ENCODE measurements at regions not wholly inside any gene's neighbourhood (a gene's known extent, or its start where the extent isn't known, plus 50 kb on each side); places are given as distances from the start of the nearest gene placed in this dataset.

DNA sequence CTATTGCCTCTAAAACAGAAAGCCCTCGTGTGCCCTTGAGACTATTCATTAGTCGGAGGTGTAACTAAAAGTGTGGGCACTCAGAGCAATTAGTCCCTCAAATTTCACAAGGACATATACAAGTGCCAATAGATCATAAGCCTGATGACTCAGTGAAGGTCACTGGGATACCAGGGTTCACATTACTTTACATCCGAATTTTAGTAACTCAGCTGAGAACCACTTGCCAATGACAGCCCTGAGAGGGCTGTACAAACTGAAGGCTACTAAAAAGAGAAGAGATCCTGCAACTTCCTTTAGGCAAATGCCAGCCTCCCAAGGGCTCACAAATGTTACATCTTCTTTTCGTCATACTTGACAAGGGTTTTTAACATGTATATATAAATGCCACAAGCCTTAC is 369.6 kb downstream of the TENT5A start:
- Histone ChIP-seq H4K20me1 (ENCODE audit: insufficient read depth) (no peaks in the 10 kb centered on the region), H3K4me3 (ENCODE audit: low read length) (no peak overlapping the region), H3K9ac (ENCODE audit: low read length) (no peak overlapping the region), H2AFZ (ENCODE audit: low read depth, low read length) (no peak overlapping the region), H3K9me3 (ENCODE audit: low read length) (no peaks in the 10 kb centered on the region), H3F3A (ENCODE audit: insufficient read depth, low read length, poor library complexity, severe bottlenecking) (no peaks in the 10 kb centered on the region), H3K36me3 (ENCODE audit: insufficient read depth, low read length) (no peaks in the 10 kb centered on the region), H3K79me2 (replicated peaks; ENCODE audit: insufficient read depth, low read length) (no peaks in the 10 kb centered on the region), H3K27ac (ENCODE audit: low read length) (no peak overlapping the region), H3K9me2 (ENCODE audit: insufficient read depth, low read length) (no peaks in the 10 kb centered on the region), H3K4me2 (ENCODE audit: low read length) (no peak overlapping the region), H3K27me3 (ENCODE audit: insufficient read depth, low read depth, low read length) (no peaks in the 10 kb centered on the region)
- no peak for TF ChIP-seq SMC3 (conservative IDR thresholded peaks at IDR 0.05; ENCODE audit: poor library complexity)
- TF ChIP-seq TAF1 (IDR thresholded peaks at IDR 0.05; ENCODE audit: low read depth): no peak

DNA sequence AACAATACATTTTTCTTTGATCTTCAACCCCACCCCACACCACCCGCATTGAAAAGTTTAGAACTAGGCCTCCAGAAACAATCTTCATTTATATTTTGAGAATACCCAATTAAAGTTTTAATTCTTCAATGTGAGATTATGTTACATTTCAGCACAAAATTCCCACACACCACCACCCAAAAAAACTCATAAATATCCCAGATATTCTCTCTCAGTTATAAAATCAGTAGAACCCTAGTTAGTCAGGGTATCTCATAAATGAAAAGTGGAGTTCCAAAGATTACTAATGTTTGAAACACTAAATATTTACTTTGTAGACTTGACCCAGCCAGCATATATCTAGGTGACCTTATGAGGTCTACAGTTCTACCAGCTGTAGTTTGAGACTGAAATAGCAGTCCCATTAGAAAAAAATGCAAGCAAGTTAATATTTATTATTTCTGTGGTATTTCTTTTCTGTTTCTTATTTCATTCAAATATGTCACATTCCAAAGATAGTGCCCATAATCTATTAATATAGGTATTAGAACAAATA is 371.0 kb downstream of the TENT5A start:
- TF ChIP-seq RAD21 (conservative IDR thresholded peaks at IDR 0.05) (no peak), EZH2 (IDR thresholded peaks at IDR 0.05; ENCODE audit: borderline replicate concordance, insufficient read depth, low read length, poor library complexity, severe bottlenecking) (no peak), TAF1 (IDR thresholded peaks at IDR 0.05; ENCODE audit: low read depth) (no peak), MXI1 (conservative IDR thresholded peaks at IDR 0.05; ENCODE audit: poor library complexity, severe bottlenecking) (no peak), EP300 (conservative IDR thresholded peaks at IDR 0.05; ENCODE audit: poor library complexity, severe bottlenecking) (no peak), SMC3 (conservative IDR thresholded peaks at IDR 0.05; ENCODE audit: poor library complexity) (no peak), POLR2AphosphoS5 (IDR thresholded peaks at IDR 0.05) (no peak)
- TF ChIP-seq, protein P1, sequence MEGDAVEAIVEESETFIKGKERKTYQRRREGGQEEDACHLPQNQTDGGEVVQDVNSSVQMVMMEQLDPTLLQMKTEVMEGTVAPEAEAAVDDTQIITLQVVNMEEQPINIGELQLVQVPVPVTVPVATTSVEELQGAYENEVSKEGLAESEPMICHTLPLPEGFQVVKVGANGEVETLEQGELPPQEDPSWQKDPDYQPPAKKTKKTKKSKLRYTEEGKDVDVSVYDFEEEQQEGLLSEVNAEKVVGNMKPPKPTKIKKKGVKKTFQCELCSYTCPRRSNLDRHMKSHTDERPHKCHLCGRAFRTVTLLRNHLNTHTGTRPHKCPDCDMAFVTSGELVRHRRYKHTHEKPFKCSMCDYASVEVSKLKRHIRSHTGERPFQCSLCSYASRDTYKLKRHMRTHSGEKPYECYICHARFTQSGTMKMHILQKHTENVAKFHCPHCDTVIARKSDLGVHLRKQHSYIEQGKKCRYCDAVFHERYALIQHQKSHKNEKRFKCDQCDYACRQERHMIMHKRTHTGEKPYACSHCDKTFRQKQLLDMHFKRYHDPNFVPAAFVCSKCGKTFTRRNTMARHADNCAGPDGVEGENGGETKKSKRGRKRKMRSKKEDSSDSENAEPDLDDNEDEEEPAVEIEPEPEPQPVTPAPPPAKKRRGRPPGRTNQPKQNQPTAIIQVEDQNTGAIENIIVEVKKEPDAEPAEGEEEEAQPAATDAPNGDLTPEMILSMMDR (IDR thresholded peaks at IDR 0.05; ENCODE audit: poor library complexity, severe bottlenecking): no peak
- TF ChIP-seq, protein P2, sequence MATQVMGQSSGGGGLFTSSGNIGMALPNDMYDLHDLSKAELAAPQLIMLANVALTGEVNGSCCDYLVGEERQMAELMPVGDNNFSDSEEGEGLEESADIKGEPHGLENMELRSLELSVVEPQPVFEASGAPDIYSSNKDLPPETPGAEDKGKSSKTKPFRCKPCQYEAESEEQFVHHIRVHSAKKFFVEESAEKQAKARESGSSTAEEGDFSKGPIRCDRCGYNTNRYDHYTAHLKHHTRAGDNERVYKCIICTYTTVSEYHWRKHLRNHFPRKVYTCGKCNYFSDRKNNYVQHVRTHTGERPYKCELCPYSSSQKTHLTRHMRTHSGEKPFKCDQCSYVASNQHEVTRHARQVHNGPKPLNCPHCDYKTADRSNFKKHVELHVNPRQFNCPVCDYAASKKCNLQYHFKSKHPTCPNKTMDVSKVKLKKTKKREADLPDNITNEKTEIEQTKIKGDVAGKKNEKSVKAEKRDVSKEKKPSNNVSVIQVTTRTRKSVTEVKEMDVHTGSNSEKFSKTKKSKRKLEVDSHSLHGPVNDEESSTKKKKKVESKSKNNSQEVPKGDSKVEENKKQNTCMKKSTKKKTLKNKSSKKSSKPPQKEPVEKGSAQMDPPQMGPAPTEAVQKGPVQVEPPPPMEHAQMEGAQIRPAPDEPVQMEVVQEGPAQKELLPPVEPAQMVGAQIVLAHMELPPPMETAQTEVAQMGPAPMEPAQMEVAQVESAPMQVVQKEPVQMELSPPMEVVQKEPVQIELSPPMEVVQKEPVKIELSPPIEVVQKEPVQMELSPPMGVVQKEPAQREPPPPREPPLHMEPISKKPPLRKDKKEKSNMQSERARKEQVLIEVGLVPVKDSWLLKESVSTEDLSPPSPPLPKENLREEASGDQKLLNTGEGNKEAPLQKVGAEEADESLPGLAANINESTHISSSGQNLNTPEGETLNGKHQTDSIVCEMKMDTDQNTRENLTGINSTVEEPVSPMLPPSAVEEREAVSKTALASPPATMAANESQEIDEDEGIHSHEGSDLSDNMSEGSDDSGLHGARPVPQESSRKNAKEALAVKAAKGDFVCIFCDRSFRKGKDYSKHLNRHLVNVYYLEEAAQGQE (IDR thresholded peaks at IDR 0.05; ENCODE audit: borderline replicate concordance): no peak
- H3K9me3 ChIP-seq (ENCODE audit: low read length): no peaks in the 10 kb centered on the region

More for the DNA sequence above, 371.0 kb downstream of the TENT5A start:
- H3K36me3 ChIP-seq (ENCODE audit: insufficient read depth, low read length): no peaks in the 10 kb centered on the region
- H3F3A ChIP-seq (ENCODE audit: insufficient read depth, low read length, poor library complexity, severe bottlenecking): no peaks in the 10 kb centered on the region
- H3K4me3 ChIP-seq (ENCODE audit: low read length): no peak overlapping the region
- no peaks in the 10 kb centered on the region for H3K27me3 ChIP-seq (ENCODE audit: insufficient read depth, low read depth, low read length)
- H3K4me2 ChIP-seq (ENCODE audit: low read length): no peak overlapping the region
- H3K9me2 ChIP-seq (ENCODE audit: insufficient read depth, low read length): no peaks in the 10 kb centered on the region
- H3K79me2 ChIP-seq (replicated peaks; ENCODE audit: insufficient read depth, low read length): no peaks in the 10 kb centered on the region
- H4K20me1 ChIP-seq (ENCODE audit: insufficient read depth): no peaks in the 10 kb centered on the region
- H2AFZ ChIP-seq (ENCODE audit: low read depth, low read length): no peak overlapping the region
- no peak overlapping the region for H3K27ac ChIP-seq (ENCODE audit: low read length)
- no peak overlapping the region for H3K9ac ChIP-seq (ENCODE audit: low read length)
